Left lobe of liver (tissue), 2 donors: ENCODE measurements at regions not wholly inside any gene's neighbourhood (a gene's known extent, or its start where the extent isn't known, plus 50 kb on each side); places are given as distances from the start of the nearest gene placed in this dataset.
"Not testable (repeated sequence)": the region's sequence is repeated elsewhere in the genome, so short reads cannot be mapped to it uniquely, and the experiment has no call there.

Experiments used
- ATAC-seq: fragments of 200-7000 bp; cut with Tn5 transposase; one replicate; pipeline ENCODE4 v1.9.1; 2020; ENCODE audit warnings: mild to moderate bottlenecking, moderate library complexity
- DNase-seq: peaks from one replicate; pipeline ENCODE4 v3.0.0-alpha.2; 2020; ENCODE audit warnings: low spot score
- donor health status: DM: no; HTN: no; CAD: no; lungs with moderate emphysema.
- donor health status: DM: no; HTN: yes; CAD: no.

DNA sequence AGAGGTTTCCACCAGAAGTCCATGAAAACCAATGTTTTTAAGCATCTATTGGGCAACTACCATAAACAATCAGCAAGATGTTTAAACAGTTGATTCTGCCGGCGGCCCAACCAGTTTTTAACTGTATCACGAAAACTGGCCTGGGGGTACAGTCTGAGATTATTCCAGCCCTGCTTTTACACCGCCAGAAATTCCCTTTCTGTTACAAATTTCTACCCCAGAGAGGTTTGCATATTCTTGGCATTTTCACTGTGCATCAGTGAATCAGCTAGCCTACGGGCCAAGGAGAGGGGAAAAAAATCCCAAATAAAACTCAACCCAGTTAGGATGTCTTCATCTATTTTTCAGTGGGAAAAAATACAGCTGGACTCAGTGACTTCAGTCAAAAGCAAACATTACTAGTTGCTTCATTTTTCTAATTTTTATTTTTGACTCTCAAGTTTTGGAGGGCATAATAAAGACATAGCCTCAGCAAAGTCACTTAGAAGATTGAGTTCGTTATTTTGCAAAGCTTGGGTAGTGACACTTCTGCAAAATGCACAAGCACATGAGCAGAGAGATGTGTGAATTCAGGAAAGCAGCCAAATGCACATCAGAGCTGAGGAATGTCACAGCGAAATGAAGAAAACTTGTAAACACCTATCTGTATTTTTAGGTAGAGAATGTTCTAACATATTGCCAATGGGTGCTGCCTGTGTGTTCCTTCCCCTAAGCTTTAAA is 167.8 kb upstream of the GK2 start:
- DNase-seq (no peak), ATAC-seq (no peak)

DNA sequence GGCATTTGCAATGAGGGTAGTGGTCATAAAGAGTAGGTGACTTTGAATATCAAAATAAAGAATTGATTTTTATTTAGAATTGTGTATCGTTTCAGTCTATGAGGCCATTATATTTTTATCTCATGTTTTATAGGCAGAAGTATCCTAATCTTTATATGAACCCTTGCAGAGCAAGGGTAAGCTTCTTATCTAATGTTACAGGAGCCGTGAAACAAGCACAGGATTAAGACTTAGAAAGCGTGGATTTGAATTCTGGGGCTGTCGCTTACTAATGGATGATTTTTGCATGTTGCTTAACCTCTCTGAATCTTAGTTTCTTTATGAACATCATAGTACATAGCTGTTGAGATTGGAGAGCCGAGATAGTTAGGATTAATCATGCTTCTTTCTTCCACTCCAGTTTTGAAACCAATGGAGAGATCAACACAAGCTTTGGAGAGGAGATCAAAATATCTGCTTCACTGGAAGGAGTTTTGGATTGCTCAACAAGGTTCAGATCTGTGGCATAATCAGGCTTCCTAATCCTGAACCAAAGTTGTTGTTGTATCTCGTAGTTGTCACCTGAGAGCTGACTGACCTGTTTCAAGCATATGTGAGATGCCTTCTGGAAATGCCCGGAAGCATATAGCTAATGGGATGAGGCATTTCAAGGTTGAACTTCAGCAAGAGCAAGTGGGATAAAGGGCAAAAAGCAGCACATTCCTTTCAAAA is 166.9 kb upstream of the GK2 start:
- DNase-seq (no peak), ATAC-seq (no peak)

GRCh38 chr4:79563219-79563618 is 155.2 kb upstream of the GK2 start:
- DNase-seq (no peak), ATAC-seq (no peak)

- DNase-seq (no peak), ATAC-seq (no peak)
These were observed 153.7 kb upstream of the GK2 start for GRCh38 chr4:79561751-79562150.

DNA sequence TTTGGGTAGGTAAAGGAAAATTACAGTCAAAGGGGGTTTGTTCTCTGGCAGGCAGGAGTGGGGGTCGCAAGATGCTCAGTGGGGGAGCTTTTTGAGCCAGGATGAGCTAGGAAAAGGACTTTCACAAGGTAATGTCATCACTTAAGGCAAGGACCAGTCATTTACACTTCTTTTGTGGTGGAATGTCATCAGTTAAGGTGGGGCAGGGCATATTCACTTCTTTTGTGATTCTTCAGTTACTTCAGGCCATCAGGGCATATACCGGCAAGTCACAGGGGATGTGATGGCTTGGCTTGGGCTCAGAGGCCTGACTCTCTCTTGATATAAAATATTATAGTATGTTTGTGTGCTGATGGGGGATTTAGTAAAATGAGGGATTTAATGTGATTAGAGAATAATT is 151.4 kb upstream of the GK2 start:
- DNase-seq, ATAC-seq: not testable (repeated sequence)

DNA sequence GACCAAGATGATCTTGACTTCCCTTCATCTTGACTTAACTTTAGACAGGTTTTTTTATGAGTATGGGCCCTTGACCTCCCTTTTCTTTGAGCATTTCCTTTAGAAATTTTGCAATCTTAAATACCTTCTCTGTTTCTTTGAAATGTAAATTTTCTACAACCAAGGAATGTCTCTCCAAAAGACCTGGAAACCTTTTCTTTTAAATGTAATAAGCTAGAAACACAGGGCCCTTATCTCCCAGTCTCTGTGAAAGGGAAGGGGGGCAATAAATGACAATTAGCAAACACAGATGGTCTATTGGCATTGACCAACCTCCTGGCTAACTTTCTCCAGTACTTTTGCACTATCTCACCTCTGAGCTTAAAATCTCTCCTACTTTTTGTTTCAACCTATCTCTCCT is 144.3 kb upstream of the GK2 start:
- DNase-seq: no peak
- ATAC-seq: no peak

DNA sequence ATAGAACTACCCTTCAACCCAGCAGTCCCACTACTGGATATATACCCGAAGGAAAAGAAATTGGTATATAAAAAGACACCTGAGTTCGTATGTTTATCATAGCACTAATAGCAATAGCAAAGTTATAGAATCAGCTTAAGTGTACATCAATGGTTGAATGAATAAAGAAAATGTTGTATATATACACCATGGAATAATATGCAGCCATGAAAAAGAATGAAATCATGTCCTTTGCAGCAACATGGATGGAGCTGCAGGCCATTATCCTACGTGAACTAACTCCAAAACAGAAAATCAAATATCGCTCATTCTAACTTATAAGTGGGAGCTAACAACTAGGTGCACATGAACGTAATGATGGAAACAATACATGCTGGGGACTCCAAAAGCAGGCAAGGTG is 143.5 kb upstream of the GK2 start:
- no peak for ATAC-seq
- DNase-seq: no peak

DNA sequence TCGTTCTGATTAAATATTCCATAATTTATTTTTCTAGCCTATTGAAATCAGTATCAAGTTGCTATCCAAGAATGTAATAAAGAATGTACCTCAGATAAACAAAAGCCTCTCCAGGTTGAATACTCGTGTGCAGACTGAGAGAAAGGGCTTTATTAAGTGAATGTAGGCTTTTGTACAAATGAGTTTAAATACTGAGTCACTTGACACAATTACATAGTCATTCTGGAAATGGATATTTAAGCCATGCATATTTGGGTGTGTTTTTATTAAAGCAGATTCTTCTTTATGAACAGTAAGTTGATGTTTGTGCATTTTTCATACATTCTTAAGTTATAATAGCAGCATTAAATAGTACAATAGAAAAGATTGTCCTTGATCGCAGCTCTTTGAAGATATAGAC is 139.8 kb upstream of the GK2 start:
- ATAC-seq: no peak
- no peak for DNase-seq

DNA sequence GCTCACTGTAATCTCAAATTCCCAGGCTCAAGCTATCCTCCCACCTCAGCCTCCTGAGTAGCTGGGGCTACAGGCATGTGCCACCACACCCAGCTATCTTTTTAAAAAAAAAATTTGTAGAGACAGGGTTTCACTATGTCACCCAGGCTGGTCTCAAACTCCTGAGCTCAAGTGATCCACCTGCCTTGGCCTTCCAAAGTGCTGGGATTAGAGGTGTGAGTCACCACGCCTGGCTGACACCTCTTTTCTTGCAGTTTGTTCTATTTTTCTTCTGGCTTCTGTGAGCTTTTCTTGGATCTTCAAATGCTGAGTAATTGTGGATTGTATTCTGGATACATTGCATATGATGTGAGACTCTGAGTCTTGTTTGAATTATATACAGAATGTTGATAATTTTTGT is 137.3 kb upstream of the GK2 start:
- ATAC-seq, DNase-seq: not testable (repeated sequence)

DNA sequence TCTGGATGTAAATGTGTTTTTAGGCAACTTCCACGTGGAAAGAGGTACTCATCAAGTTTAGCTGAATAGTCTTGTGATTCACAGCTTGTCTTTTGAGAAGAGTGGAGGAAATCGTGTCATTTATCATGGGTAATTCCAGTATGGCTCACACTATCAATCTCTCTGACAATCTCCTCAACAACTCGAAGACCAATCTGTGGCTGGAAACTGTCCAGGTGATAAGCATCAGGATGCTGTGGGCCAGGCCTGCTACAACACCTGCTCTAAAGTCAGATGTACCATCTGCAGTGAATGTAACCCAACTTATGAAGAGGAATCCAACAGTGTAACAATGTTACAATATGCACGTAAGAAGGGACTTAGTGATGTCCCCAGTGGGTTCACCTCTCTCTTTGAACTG is 132.1 kb upstream of the GK2 start:
- DNase-seq (no peak), ATAC-seq (no peak)

DNA sequence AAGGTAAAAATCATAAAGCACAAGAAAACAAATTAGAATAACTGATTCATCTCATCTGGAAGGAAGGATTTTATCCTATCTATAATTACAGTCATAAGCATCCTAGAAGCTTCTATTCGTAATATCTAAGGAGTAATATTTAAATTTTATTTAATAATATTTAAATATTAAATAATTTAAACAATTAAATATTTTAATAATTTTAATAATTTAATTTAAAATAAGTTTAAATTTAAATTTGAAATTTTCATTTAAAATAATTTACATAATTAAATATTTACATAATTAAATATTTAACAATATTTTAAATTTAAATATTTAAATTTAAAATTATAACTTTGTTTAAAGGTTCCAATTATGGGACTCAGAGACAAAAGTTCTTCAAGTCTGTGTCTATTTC is 127.5 kb upstream of the GK2 start:
- no peak for DNase-seq
- no peak for ATAC-seq

DNA sequence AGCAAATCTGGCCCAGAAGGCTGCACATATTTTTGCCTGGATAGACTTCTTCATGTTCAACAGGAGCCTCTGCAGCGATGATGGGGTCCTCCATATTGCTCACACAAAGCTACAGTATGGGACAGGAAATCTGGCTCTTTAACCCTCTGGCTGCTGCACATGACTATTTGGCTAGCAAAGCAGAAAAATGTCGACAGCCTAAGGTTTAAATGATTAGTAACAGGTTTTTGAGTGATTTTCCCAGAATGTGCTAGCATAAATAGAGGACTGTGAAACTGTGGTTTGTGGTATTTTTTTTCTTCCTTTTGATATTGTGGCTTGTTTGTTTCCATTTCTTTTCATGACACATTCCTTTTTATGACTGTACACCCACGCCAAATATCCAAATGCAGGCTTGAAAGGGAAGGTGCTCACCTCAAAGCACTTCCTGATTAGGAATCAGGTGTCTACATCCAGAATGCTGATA is 120.2 kb upstream of the GK2 start:
- no peak for ATAC-seq
- DNase-seq: no peak

DNA sequence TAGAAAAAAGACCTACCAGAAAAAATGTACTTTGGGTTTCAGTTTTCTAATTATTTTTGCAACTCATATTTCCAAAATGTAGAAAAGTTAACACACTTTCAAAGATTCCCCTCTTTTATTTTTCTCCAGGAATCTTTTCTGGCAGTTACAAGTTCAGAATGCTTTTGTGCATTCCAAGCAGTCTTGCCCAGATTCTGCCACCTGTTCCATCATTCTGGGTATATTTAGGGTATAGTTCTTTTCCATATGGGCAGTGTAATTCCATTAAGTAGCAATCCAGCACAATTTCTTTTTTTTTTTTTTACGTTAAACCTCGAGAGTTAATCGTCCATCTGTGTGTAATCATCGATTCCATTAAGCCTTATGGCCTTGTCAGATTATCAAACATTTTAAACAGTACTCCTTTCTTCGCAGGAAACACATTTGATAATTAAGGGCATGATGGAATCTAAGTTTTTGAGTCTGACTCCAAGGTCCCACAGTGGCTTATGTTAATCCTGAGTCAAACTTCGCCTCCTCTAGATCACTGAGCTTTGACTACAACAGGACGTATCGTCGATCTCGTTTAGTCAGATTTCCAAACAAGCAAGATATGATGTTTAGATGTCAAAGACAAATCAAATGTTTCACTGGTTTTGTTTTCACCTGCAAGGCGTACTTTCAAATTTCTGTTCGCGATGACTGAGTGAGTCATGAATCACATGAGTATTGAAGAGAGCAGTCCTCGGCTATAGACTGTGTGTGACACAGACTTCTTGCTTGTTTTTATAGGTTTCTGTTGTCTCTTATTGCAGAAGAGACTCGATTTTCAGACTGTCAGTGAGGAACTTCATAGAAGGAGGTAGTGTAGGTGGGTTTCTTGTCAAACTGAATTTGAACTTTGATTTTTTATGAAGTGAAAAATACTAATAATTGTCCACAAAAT is 118.9 kb upstream of the GK2 start:
- no peak for ATAC-seq
- DNase-seq: no peak

GRCh38 chr4:79516114-79516513 is 108.1 kb upstream of the GK2 start:
- no peak for ATAC-seq

GRCh38 chr4:79514621-79515329 is 106.7 kb upstream of the GK2 start:
- no peak for DNase-seq
- no peak for ATAC-seq

More at GRCh38 chr4:79516114-79516513, 108.1 kb upstream of the GK2 start:
- DNase-seq: no peak

DNA sequence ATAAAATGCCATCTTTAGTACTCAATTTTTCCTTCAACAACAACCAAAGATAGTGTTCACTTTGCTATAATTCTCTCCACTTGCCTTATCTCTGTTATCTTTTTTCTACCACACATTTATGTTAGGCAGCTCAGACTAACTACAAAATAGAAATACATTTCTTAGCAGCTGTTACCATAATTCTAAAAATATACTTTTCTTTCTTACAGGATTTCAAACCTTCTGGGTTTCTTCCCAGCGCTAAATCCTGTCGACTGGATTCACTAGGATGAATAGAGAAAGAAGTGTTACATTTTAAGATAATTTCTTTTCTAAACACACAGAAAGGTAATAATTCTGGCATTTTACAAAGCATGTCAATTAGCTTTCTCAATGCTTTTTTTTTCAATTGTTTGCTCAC is 105.5 kb upstream of the GK2 start:
- DNase-seq (no peak), ATAC-seq (no peak)

- no peak for DNase-seq
- ATAC-seq: no peak
These were observed 104.3 kb upstream of the GK2 start for GRCh38 chr4:79512363-79512762.

DNA sequence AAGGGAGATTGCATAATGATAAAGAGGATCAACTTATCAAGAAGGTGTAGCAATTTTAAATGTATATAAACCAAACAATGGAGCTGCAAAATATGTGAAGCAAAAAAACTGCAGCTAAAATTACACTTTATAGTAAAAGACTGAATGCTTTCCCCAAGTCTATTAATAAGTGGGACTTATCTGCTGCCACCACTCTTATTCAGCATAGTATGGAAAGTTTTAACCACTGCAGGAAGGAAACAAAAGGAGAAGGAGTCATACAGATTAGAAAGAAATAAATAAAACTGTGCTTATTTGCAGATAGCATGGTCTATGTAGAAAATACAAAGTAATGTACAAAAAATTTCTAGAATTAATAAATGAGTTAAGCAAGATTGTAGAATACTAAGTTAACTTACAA is 94.1 kb upstream of the GK2 start:
- DNase-seq: no peak
- no peak for ATAC-seq

GRCh38 chr4:79498282-79498681 is 90.3 kb upstream of the GK2 start:
- no peak for ATAC-seq

DNA sequence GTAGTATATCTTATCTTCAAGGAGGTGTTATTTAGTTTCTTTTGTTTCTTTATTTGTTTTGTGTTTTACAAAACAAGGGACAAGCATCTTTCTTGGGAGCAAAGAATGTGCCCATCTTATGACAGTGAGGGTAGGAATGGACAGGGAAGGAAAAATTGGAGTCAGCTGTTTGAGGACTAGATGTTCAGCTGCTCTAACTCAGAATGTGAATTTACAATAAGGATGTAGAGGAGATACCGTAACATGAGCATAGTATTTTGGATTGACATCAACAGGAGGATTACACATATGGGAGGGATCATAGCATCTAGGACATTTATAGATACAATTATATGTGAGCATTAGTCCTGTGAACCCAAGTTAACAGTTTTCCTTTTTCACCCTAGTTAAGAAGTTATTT is 89.0 kb upstream of the GK2 start:
- ATAC-seq (no peak), DNase-seq (no peak)

More at GRCh38 chr4:79498282-79498681, 90.3 kb upstream of the GK2 start:
- no peak for DNase-seq

DNA sequence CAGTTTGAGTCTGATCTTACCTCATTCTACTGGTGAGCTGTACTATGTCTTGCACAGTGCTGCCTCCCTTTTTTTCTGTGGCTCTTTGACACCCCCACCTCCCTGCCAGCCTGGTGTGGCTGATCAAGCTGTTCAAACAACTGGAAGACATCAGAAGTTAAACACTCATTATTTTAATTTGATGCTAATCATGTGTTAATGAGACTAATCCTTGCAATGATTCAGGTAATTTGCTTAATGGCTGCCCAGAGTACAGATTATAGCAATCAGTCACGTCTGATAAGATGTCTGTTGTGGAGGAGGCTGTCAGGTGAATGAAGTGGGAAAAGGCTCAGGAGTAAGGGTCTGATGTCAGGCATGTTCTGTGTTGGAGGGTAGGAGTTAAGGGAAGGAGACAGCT is 87.4 kb upstream of the GK2 start:
- ATAC-seq: no peak
- no peak for DNase-seq
